OCI-M1 (cell line): ENCODE measurements at regions not wholly inside any gene's neighbourhood (a gene's known extent, or its start where the extent isn't known, plus 50 kb on each side); places are given as distances from the start of the nearest gene placed in this dataset.

Source experiments
- DNase-seq: peaks from one replicate; lab custom pipeline; 2025; lab: John Stamatoyannopoulos, UW

DNA sequence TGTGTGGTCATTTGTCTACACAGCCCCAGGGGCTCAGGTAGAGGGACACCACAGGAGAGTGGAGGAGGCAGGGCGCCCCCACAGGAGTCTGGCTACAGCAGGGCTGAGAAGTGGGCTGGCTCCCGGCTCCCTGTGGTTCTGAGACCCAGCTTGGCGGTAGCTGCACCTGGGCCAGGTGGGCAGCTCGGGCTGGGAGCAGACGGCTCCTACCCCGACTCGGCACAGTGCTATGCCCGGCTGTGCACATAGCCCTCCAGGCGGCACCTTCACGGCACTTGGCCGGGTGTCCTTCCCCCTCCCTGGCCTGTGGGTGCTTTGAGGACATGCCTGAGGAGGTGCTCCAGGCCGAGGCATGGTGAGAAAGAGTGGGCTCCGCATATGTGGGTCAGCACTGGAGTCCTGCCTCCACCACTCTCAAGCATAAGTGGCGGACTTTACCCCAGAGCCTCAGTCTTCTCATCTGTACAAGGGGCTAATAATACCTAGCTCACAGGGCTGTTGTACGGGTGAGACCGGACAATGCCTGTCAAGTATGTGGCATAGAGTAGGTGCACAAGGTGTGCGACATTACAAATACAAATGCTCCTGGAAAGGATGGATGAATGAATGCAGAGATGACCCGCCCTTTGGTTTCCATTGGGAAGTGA, 50.1 kb upstream of the JPH3 start:
- DNase-seq = no peak

- DNase-seq = no peak
These were observed 50.8 kb upstream of the JPH3 start for GRCh38 chr16:87551487-87551886.

DNA sequence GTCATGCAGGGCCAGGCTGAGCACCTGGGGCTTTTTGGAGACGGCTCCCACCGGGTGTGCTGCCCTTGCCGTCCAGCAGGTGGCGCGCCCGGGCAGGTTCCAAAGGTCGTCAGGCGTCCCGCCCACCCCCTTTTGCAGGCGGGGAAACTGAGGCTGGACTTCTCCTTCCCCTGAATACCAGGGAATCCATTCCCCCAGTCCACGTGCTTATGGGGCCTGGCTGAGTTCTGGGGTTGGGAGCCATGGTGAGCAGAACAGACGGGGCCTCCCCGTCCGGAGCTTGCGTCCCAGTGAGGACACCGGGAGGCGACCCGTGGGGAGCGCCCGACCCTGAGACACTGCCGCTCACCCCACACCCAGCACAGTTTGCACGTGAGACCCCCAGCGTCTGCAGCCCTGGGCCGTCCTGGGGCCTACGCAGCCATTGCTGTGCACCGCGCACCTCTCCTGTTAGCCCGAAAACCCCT, 51.8 kb upstream of the JPH3 start:
- DNase-seq = peak; percentile 43

GRCh38 chr16:87549627-87550494, 52.4 kb upstream of the JPH3 start:
- no peak for DNase-seq

DNA sequence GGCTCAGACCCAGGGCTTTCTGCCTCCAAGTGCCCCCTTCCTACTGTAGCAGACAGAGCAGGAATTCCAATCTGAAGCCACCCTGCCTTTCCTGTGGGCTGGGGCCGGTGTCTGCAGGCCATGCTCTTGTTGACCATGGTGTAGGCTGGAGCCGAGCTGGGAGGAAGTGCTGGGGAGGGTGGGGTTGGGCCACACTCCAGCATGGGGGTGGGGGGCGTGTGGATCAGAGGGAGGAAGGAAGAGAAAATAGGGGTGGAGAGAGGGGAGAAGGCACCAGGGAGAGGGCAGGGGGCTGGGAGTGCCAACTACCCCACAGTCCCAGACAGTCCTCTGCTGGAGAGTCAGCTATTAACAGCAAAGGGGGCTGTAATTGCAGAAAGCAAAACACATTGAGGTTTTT, 54.3 kb upstream of the JPH3 start:
- DNase-seq = no peak

- peak; percentile 8 for DNase-seq
These were observed 50.8 kb upstream of the ZCCHC14 start for GRCh38 chr16:87543436-87544191.

GRCh38 chr16:87542531-87543102, 49.8 kb upstream of the ZCCHC14 start:
- peak; percentile 32 for DNase-seq
